Left ventricle myocardium inferior (tissue), 1 donor: ENCODE measurements at regions not wholly inside any gene's neighbourhood (a gene's known extent, or its start where the extent isn't known, plus 50 kb on each side); places are given as distances from the start of the nearest gene placed in this dataset.

ENCODE experiments used
- DNase-seq: peaks from one replicate; pipeline ENCODE4 v3.0.0-alpha.2; 2020
- H3K27ac ChIP-seq: fragments of 200-600 bp; replicated peaks from 2 replicates; pipeline ENCODE4 v1.8.0; 2021
- H3K27me3 ChIP-seq: fragments of 200-600 bp; 2 replicates; pipeline ENCODE4 v1.8.0; 2021; ENCODE audit warnings: low read depth
- H3K36me3 ChIP-seq: fragments of 200-600 bp; 2 replicates; pipeline ENCODE4 v1.8.0; 2021
- H3K4me1 ChIP-seq: fragments of 200-600 bp; 2 replicates; pipeline ENCODE4 v1.8.0; 2021
- H3K4me3 ChIP-seq: fragments of 200-600 bp; 2 replicates; pipeline ENCODE4 v1.8.0; 2021; ENCODE audit warnings: mild to moderate bottlenecking, moderate library complexity
- H3K9me3 ChIP-seq: fragments of 200-600 bp; replicated peaks from 2 replicates; pipeline ENCODE4 v1.8.0; 2021
- intact Hi-C: fragments of 100-400 bp; cut with micrococcal nuclease; formaldehyde crosslinking; loops from one replicate; pipeline ENCODE4 v1.11.0; 2022
- TF ChIP-seq, protein P1 (sequence below): fragments of 200-600 bp; IDR thresholded peaks from 2 replicates; pipeline ENCODE4 v1.8.0; 2021; ENCODE audit warnings: antibody characterized with exemption, mild to moderate bottlenecking, borderline replicate concordance
- donor health status: DM: no; HTN: yes; CAD: no; lungs with severe emphysema.

DNA sequence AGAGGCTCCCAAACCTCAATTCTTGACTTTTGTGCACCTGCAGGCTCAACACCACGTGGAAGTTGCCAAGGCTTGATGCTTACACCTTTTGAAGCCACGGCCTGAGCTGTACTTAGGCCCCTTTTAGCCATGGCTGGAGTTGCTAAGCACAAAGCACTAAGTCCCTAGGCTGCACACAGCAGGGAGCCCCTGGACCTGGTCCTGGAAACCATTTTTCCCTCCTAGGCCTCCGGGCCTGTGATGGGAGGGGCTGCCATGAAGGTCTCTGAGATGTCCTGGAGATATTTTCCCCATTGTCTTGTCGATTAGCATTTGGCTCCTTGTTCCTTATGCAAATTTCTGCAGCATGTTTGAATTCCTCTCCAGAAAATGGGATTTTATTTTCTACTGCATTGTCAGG is 247.1 kb upstream of the ARPP21 start:
- no peak overlapping the region for H3K4me3 ChIP-seq
- intact Hi-C loops = no loop called here
- H3K36me3 ChIP-seq = no peaks in the 10 kb centered on the region
- H3K27ac ChIP-seq = no peak overlapping the region
- no peaks in the 10 kb centered on the region for H3K4me1 ChIP-seq
- TF ChIP-seq, protein P1, sequence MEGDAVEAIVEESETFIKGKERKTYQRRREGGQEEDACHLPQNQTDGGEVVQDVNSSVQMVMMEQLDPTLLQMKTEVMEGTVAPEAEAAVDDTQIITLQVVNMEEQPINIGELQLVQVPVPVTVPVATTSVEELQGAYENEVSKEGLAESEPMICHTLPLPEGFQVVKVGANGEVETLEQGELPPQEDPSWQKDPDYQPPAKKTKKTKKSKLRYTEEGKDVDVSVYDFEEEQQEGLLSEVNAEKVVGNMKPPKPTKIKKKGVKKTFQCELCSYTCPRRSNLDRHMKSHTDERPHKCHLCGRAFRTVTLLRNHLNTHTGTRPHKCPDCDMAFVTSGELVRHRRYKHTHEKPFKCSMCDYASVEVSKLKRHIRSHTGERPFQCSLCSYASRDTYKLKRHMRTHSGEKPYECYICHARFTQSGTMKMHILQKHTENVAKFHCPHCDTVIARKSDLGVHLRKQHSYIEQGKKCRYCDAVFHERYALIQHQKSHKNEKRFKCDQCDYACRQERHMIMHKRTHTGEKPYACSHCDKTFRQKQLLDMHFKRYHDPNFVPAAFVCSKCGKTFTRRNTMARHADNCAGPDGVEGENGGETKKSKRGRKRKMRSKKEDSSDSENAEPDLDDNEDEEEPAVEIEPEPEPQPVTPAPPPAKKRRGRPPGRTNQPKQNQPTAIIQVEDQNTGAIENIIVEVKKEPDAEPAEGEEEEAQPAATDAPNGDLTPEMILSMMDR = no peak
- DNase-seq = no peak
- H3K9me3 ChIP-seq = peaks cover 28% of the 10 kb centered on the region
- no peaks in the 10 kb centered on the region for H3K27me3 ChIP-seq

DNA sequence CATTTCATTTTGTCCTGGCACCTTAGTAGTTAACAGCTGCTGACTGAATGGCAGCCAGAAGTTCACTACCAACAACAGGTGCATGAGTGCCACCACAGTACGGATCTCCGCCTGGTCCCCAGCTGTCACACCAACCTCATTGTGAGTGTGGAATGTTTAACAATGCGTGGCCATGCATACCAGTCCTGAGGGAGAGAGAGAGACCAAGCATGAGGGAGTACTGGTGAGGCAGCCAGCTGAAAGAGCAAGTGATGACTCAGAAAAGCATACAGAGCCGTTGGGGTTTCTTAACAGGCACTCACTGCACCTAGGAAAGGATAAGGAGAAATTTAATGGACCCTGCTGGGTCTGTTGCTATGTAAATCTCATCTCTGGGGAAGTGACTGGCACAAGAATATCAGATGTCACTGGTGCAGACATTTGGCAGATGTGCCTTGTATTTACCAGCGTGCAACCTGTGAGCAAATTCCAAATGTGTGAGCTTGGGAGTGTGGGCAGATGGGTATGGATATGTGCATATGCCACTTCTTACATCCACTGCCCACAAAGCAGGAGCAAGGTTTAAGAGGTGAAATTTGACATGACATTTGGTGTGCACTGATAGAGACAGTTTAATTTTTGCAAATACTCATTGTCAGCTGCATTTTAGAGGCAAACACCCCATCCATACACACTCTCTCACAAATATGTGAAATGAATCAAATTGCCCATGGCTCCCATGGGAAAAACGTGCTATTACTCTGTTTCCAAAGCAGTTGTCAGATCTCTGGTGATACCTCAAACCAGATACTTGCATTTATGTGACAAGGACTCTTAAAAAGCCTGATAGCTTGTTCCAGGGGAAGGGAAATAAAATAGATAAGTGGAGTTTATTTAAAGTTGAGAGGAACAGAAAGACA is 245.2 kb upstream of the ARPP21 start:
- TF ChIP-seq, protein P1 = no peak
- Histone ChIP-seq H3K27ac (no peak overlapping the region), H3K4me1 (no peaks in the 10 kb centered on the region), H3K4me3 (no peak overlapping the region), H3K9me3 (peaks cover 28% of the 10 kb centered on the region), H3K27me3 (no peaks in the 10 kb centered on the region), H3K36me3 (no peaks in the 10 kb centered on the region)
- intact Hi-C loops = no loop called here
- no peak for DNase-seq

DNA sequence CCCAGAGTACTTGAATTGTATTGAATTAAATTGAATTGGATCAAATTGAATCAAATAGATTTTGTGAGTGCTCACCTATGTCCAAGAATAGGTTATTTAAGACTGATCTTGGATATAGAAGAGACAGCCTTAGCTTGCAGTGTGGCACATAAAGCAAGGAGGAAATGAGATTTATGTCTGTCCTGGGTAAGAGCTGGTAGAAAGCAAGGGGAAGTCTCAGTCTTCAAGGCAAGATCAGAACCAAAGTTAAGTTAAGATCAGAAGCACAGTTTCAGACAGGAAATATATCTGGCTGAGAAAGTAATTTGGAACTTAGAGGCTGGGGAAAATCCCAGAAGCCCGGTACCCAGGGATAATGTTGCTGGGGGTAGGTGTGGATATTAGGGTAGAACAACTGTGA is 244.4 kb upstream of the ARPP21 start:
- Histone ChIP-seq H3K9me3 (peaks cover 28% of the 10 kb centered on the region), H3K4me1 (no peaks in the 10 kb centered on the region), H3K27ac (no peak overlapping the region), H3K27me3 (no peaks in the 10 kb centered on the region), H3K36me3 (no peaks in the 10 kb centered on the region), H3K4me3 (no peak overlapping the region)
- DNase-seq = no peak
- intact Hi-C loops = no loop called here
- TF ChIP-seq, protein P1 = no peak

DNA sequence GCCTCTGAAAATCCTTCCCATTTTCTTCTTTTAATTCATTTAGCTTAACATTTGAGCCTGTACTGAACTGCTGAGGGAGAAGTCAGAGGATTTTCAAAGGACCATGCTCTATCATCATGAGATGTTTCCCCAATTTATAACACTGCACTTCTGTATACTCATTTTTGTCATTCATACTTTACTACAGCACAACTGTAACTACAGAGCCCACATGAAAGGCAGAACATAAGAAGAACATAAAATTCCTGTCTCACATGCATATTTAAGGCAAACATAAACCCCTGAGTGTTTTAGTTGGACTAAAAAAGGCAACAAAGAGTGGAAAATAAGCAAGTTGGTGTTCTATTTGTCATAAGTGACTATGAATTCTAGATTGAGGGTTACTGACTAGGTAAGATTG is 237.7 kb upstream of the ARPP21 start:
- Histone ChIP-seq H3K4me3 (no peak overlapping the region), H3K36me3 (no peaks in the 10 kb centered on the region), H3K9me3 (no peaks in the 10 kb centered on the region), H3K27me3 (no peaks in the 10 kb centered on the region), H3K27ac (no peak overlapping the region), H3K4me1 (no peaks in the 10 kb centered on the region)
- TF ChIP-seq, protein P1 = no peak
- no peak for DNase-seq
- intact Hi-C loops = no loop called here

DNA sequence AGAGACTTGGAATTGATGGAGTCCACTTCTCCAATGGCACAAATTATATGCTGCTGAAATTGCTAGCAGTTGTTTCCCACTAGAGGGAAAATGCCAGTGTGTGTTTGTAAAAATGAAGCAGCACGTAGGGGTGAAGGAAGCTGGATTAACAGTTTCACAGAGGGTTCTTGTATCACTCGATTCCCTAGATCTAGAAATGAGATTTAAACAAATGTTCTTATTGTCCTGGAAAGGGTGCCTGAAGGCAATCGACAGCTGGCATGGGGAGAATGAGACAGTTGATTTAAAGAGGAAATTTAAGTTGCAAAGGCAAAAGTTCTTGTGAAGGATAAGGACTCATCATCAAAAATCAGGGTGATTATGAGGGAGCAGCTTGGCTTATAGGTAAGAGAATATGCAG is 234.8 kb upstream of the ARPP21 start:
- no peaks in the 10 kb centered on the region for H3K4me1 ChIP-seq
- H3K27me3 ChIP-seq = no peaks in the 10 kb centered on the region
- TF ChIP-seq, protein P1 = no peak
- H3K27ac ChIP-seq = no peak overlapping the region
- H3K36me3 ChIP-seq = no peaks in the 10 kb centered on the region
- DNase-seq = no peak
- intact Hi-C loops = no loop called here
- H3K9me3 ChIP-seq = no peaks in the 10 kb centered on the region
- no peak overlapping the region for H3K4me3 ChIP-seq
